Stimulated activated CD8-positive, alpha-beta memory T cell treated with anti-CD3 and anti-CD28 coated beads, Interleukin-15, amount 100 ng/mL, for 1 hour (primary cell): ENCODE measurements at regions not wholly inside any gene's neighbourhood (a gene's known extent, or its start where the extent isn't known, plus 50 kb on each side); places are given as distances from the start of the nearest gene placed in this dataset.

Source experiments
- DNase-seq: peaks from one replicate; pipeline ENCODE4 v3.0.0-alpha.2; 2020; ENCODE audit warnings: low read depth

DNA sequence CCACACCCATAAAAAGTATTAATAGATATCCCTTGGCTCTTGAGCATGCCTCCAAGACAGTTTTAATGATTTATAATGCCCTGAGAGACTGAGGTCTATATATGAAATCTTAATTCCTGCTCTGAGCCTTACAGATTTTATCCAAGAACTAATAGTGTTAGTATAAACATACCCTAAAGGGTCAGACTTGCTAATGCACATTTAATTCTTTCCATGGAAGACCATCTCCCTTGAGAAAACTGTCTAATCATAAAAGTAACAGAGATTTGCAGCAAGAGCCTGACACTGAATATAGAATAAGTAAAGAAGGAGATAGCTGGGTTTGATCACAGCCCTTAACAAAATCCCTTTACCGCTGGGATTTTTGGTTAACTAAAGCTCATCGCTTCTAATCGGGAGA lies 650.8 kb upstream of the KLF12 start:
- no peak for DNase-seq

DNA sequence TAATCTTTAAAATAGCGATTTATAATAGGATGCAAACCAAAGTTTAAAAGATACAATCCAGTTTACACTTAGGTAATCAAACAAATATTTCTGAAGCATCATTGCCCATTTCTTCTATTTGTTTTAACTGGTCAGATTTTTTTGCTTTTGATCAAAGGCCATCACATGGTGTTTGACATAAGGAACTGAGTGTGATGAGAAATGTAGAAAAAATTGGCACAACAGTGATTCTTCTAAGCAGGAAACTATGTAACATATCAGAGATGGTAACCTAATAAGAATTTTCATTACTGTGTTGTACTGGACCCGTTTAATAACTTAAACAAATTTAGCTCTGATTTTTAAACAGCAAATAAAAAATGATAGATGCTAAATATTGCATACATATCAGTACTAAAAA lies 644.7 kb upstream of the KLF12 start:
- no peak for DNase-seq

DNA sequence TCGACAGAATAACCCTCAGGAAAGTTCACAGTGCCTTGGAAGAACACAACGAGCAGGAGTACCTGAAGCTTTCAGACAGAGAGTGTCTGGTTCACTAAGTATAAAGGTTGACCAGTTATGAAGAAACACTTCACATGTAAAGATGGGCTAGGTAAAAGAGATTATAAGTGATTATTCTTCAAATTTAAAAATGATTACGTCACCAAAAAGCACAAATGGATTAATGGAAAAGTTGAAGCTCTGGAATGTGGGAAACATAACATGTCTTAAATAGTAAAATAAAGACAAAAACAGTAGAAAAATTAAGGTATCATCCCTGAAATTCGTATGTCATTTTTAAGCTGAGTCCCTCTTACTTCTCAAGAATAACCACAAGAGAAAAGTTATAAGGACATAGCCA lies 643.9 kb upstream of the KLF12 start:
- no peak for DNase-seq

DNA sequence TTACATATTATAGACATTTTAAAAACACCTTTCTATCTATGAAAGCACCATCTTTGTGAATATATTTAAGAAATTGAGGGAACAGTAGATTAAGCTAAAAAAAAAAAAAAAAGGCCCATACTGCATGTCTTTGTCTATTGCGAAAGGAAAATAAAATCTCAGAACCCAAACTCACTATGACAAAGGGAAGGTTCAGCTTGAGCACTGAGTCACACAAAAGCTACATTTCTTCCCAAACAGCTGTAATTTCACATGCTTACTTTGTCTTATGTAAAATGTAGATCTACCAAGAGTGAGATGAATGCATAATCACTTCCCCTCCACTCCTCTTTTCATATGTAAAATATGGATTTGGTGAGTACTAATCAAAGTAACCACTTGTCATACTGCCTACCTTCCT lies 640.1 kb upstream of the KLF12 start:
- no peak for DNase-seq

DNA sequence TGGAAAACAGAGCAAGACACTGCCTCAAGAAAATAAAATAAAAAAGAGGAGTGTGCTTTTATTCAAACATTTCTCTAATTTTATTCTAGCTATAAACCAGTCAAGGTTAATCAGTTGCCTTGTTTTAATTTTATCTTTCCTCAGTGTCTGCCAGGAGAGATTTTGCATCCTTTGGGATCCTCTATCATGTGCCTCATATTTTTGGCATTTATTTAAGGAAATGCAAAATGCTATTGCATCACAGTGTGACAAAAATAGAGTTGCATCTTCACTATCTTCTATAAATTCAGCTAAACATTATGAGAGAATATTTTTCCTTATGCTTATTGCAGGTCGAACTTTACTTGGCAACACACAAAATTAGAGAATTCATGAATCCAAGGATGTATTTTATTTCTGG lies 639.0 kb upstream of the KLF12 start:
- no peak for DNase-seq

DNA sequence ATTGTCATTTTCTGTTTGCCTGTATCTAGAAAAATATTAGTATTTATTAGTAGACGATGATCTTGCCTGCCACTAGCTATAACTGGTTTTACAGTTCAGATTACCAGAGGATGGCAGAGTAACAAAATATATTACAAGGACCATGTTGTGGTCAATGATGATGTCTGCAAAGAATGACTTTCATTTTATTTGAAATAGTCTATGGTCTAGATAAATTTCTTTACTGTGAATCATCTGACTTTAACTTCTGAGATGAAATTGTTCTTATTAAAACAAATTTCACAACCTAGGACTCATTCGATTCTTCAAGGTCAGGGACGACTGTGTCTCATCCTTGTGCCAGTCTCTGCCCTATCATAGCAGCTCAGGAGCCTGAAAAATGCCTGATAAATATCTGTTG lies 637.8 kb upstream of the KLF12 start:
- no peak for DNase-seq

DNA sequence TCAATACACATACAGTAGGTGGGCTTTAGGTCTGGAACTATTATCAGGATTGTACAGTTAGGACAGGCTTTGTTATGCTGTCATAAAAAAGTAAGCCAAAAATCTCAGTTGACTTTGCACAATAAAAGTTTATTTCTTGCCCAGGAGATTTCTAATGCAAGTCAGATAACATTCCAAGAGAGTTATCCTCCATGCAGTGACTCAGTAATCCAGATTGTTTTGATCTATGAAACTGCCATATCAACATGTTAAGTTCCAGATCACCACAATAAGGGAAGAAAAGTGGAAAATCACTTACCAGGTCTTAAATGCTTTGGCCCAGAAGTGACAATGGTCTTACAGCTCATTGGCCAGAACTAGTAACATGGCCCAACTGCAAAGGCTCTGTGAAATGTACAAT lies 636.2 kb upstream of the KLF12 start:
- no peak for DNase-seq

DNA sequence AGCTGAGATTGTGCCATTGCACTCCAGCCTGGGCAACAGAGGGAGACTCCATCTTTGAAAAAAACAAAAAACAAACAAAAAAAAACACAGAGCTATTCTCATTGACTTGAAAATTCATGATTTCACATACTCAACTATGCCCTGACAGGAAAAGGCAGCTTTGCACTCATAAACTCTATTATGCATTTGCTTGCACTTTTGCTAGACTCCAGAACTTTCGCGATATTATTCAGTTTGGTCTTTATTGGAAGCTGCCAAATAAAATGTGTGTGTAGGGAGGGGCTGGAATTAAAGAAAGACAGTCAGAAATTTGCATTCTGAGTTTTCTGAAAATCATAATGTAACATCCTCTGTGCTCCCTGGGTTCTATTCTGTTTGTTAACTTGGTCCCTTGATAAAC lies 635.1 kb upstream of the KLF12 start:
- no peak for DNase-seq

DNA sequence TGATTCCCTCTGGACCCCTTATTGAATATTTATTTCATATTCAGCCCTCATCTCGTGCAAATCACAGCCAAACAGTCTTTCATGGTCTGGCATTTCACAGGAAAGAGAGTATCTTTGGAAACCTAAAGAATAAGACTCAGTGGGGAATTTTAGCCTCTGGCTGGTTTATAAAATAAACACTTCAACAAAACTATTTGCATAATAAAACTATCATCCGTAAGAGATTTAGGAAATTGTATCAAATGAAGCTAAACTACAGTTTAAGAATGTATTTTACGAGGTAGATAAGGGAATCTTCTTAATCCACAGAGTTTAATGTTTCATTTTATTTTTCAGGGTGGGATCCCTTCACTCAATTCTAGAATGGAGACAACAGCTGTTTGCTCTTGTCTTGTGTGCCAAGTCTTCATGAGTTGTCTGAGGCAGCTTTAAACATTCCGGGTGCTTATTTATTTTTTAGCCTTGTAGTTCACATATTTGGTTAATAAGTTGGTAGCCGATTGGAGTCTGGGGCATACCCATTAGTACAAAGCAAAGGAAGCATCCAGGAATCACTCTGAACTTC lies 634.4 kb upstream of the KLF12 start:
- no peak for DNase-seq

DNA sequence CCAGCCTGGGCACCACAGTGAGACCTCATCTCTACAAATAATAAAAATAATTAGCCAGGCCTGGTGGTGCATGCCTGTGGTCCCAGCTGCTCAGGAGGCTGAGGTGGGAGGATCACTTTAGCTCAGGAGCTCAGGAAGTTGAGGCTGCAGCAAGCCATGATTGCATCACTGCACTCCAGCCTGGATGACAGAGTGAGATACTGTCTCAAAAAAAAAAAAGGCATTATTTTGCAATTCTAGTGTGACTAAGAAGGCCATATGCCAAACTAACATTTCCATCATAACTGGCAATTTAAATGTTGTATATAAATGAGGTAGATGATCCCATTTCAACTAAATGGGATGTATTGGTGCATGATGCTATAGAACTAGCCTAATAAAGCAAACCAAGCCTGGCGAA lies 632.8 kb upstream of the KLF12 start:
- no peak for DNase-seq

DNA sequence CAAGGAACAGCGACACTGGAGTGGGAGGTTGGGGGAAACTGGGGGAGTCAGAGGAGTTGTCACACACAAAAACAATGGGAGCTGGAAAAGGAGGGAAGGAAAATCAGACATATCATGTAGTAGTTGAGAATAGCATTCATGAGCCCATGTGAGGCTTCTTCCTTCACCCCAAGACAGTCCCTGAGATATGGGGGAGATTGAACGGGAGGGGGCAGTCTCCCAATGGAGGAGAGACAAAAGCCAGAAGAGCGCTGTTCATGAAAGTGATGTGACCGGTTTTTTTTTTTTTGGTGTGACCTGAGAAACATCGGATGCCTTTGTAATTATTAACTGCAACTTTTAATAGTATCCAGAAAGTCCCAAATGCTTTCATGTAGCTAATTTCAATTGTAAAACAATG lies 631.8 kb upstream of the KLF12 start:
- DNase-seq, result no peak

DNA sequence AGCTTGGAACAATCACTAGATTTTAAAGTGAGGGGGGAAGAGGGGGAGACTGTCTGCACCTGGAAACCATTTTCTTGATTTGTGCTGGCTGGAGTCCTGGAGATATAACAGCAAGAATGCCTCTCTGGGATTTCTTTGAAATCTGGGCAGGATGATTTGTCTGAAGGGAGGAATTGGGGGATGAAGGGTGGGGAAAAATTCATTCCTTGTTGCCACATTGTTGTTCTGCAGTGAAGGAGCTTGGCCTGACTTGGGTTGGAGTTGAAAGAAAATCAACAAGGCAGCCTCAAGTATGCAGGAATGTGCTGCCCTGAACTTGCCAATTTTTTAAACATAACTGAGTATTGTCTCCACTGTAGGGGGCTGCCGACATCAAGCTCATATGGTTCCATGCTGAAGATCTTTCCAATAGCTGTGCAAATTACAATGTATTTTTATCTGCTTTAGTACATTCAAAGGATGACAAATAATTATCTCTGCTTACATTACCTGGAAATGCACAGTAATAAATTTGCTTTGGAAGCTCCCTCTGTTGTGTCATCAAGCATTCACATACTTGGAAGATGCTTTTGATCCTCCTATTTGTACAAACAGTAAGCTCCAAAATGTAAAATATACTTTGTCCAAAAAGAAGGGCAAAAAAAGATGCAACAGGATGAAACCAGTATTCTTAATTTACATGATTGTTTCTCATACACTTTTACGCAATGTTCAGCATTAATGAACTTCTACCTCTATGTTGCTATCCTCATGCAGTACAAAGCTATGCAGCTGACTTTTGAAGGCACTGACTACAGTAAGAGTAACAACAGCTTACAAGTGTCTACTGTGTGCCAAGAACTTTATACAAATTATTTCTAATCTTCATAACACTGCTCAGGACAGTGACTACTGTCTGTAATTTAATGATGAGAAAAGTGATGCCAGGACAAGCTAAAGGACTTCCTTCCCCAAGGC lies 627.9 kb upstream of the KLF12 start:
- DNase-seq, result no peak

DNA sequence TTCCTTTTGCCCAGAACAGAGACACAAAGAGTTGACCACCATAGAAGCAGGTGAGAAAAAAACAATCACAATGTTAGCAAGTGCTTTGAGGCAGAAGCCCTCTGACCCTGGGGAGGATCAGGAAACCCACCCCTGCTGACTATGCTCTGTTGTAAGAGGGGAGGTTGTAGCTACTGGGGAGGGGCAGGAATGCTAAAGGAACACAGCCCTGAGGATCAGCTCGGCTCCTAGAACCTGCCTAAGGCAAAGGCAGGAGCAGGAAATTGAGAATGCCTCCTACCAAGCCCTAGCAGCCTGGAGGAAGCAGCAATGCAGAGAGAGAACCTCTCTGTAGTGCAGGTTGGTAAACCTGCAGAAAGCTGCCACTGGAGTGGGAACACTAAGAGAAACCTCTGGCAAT lies 624.0 kb upstream of the KLF12 start:
- no peak for DNase-seq

DNA sequence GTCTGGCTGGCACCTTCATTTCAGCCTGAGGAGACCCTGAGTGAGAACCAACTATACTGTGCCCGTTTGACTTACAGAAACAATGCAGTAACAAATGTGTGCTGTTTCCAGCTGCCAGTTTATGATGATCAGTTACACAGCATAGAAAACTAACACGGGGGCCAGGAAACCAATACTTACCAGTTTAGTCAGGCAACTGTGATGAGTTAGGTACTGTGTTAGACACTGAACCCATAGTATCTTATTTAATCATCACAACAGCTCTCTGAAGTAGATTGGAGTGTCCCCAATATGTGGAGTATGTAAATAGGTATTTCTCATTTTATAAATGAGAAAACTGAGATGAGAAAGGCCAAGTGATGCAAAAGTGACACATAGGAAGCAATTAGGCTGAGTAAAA lies 620.9 kb upstream of the KLF12 start:
- DNase-seq, result no peak

DNA sequence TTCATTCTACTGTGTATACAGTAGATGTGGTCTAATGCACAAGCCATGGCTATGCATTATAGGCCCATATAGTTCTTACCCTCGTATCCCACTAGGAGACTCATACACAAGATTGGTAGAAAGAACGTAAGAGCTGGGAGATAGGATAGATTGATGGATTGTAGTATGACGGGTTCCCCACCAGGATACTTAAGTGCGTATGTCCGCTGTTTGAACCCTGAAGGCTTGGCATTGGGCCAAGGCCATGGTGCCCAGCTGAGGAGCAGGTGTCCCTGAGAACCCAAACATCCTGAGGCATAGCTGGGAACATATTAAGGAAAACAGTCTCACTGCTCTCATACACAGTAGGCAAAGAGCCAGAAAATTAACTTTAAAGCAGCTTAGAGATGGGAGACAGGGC lies 617.5 kb upstream of the KLF12 start:
- DNase-seq, result no peak

DNA sequence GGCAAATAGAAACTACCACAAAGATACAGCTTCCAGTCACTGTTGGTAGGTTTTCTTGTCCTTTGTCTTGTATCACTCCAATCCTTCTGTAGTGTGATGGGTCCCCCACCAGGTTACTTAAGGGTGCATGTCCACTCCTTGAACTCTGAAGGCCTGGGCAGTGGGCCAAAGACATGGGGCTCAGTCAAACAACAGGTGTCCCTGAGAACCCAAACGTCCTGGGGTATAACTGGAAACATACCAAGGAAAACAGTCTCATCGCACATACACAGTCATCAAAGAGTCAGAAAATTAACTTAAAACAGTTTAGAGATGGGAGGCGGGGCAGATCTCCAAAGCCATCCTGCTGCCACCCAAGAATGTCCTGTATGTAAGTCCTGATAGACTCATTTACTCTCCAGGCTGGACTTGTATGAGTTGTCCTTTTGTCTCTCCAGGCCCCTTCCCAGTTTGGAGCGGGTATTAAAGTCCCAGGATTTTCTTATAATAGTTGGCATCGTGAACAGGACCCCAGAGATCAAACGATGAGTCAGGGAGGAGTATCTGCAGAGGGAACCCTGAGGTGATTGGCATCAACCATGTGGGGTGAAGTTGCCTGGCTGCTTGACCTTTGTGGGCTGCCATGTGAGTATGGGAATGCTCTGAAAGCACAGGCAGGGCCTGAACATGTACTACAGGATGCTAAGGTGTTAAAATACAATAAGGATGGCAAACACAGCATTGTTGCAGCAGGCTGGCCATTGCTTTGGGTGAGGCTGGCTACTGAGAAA lies 613.2 kb upstream of the KLF12 start:
- DNase-seq, result no peak

DNA sequence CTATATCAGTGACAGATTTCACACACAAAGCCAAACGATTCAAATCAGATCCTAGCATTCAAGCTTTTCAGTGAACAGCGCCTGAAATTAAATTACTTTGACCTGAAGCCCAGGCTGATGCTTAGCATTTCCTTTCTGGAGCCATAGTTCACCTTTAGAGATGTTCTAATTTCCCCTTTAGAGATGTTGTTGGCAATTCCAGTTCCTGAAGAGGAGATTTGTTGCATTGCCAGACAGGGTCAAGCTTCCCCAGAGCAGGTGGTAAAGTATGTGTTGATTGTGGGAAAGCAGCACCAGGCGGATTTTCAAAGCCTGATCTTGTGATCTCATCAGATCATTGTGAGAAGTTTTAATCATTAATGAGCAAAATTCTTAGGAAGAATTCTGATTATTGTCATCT lies 609.8 kb upstream of the KLF12 start:
- no peak for DNase-seq

DNA sequence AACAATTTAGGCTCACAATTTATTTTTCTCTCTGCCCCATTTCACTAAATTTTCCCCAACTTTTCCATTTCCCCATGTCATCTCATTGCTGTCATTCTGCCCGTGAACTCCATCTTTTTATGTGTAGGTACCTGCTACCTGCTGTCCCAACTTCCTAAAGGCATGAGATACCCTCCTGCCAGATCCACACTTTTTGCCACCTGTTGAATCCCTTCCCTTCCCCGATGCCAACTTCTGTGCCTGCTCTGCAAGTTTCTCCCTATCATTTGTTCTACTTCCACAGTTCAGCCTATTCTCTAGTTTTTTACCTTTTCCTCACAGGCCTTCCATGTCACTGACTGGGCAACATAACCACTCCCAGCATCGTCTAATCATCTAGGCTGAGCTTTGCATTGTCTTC lies 607.5 kb upstream of the KLF12 start:
- no peak for DNase-seq

DNA sequence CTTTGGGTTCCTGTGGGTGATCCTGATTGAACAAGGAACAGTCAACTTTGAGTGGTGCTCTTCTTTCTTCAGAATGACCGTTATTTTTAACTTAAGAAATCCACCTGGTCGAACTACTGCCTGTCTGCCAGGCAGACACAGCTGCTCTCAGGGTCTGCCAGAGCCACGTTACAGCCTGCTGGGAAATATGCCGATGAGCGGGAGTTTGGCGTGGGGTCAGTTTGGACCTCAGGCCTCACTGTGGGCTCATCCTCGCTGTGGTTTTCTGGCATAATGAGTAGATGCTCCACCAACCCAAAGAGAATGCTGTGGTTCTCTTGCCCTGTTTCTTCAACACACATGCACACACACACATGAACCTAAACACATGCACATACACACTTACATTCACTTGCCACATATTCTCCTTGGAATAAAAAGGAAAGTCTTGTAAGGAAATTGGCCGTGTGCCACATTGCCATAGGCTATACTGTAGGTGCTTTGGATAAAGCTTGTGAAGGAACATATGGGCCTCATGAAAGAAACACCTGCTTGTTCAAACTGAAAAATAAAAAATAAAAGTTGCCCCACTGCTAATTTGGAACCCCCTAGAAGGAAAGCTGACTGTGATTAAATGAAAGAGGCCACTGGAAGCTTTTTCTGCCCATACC lies 598.7 kb upstream of the KLF12 start:
- no peak for DNase-seq

DNA sequence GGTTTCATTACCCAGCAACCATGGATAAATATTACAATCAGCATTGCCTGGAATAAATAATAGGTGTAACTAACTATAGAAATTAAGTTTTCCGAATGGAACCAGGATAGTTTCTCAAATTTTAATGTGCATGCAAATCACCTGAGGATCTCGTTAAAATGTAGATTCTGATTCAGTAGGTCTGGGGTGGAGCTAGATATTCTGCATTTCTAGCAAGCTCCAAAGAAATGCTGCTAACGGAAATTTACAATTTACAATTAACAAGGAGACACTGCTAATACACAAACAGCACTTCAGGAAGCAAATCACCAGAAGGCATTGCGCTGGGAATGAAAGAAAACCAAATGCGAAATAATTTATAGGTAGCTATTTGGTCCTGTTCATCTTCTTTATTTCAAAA lies 597.5 kb upstream of the KLF12 start:
- DNase-seq, result no peak

DNA sequence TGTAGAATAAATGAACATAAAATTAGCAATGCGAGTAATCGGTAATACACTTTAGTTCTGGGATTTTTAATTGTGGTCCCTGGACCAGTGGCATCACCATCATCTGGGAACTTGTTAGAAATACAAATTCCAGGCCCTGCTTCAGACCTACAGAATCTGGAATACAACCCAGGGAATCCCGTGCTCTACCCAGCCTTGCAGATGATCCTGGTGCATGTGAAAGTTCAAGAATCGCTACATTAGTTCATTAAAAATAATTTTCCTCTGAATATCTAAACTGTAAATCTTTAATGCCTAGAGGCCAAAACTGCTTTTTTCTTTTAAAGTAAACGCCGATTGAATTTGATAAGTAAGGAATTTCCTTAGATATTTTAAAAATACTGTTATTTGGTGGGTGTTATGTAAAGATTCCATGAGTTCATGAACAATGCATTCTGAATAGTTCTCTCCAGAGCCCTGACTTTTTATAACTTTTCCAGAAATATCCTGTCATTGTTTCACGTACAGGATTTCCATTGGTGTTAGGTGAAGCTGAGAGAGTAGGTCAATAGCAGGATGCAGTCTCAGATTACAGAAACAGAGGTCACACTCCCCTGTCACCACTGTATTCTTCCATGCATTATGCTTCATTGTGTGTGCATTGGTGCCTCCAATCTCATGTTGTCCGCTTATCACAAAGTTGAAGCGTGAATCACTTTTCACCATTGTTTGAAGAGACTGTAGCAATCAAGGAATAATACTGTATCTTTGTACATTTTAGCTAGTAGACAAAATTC lies 596.5 kb upstream of the KLF12 start:
- no peak for DNase-seq

DNA sequence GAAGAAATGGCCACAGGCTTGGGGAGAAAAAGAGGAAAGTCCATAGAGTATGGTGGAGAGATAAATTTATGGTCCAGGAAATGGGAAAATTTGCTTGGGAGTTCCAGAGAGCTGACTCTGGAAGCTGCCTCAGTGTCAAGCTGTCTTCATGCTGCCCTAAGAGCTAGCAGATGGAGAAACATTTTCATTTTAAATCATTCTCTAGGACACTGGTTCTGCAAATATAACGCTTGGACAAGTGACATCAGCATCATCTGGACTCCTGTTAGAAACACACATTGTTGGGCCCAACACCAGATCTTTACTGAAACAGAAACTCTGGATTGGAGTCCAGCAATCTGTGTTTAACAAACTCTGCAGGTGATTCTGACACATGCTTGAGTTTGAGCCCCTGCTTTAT lies 592.0 kb upstream of the KLF12 start:
- DNase-seq, result no peak
